ENCODE measurements at regions not wholly inside any gene's neighbourhood (a gene's known extent, or its start where the extent isn't known, plus 50 kb on each side); places are given as distances from the start of the nearest gene placed in this dataset.

DNA sequence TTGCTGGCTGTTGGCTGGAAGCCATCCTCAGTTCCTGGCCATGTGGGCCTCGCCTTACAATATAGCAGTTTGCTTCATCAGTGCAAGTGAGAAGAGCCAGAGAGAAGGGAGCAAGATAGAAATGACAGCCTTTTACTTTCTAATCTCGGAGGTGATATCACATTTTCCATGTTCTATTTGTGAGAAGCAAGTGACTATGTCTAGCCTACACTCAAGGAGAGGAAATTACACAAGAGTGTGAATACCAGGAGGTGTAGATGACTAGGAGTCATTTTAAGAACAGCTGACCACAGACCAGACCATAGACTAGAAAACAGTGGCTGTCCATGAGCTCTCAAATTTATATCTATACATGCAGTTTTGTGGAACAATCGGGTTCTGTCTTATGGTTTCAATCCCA, 163.0 kb upstream of the NRXN3 start:
- TF ChIP-seq, protein P1, sequence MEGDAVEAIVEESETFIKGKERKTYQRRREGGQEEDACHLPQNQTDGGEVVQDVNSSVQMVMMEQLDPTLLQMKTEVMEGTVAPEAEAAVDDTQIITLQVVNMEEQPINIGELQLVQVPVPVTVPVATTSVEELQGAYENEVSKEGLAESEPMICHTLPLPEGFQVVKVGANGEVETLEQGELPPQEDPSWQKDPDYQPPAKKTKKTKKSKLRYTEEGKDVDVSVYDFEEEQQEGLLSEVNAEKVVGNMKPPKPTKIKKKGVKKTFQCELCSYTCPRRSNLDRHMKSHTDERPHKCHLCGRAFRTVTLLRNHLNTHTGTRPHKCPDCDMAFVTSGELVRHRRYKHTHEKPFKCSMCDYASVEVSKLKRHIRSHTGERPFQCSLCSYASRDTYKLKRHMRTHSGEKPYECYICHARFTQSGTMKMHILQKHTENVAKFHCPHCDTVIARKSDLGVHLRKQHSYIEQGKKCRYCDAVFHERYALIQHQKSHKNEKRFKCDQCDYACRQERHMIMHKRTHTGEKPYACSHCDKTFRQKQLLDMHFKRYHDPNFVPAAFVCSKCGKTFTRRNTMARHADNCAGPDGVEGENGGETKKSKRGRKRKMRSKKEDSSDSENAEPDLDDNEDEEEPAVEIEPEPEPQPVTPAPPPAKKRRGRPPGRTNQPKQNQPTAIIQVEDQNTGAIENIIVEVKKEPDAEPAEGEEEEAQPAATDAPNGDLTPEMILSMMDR (IDR thresholded peaks at IDR 0.05): no peak
- no peak for TF ChIP-seq POLR2A (IDR thresholded peaks at IDR 0.05)
